ENCODE measurements at regions not wholly inside any gene's neighbourhood (a gene's known extent, or its start where the extent isn't known, plus 50 kb on each side); places are given as distances from the start of the nearest gene placed in this dataset.
"Not testable (repeated sequence)": the region's sequence is repeated elsewhere in the genome, so short reads cannot be mapped to it uniquely, and the experiment has no call there.

DNA sequence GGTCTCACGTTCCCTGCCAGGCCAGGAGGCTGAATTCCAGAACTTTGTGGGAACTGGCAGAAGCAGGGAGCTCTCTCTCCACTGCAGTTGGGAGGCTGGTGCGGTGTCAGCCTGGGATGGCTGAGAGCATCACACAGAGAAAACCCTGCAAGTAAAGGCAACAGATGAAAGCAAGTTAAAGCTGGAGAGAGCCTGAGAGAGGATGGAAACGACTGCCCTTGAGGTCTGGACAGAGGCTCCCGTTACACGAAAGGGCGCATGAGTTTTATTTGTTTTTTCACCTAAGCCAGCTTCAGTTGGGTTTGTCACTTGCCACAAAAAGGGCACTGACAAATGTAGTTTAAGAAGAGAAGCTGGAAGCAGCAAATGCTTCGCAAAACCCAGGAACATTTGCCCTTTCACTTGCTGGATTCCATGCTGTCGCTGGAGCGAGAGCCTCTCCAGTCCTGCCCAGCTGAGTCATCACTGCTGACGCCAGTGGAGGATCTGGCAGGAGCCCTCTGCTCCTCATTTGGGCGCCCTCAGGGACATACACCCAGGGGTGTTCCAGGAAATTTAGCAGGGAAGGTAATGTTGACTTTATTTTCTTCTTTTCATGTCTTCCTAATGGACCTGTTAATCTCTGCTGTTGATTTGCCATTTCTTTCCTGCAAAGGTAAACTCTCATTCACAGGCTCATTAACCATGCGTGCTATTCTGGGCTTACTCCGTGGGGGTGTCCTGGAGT, 308.8 kb upstream of the SFSWAP start:
- not testable (repeated sequence) for DNase-seq

DNA sequence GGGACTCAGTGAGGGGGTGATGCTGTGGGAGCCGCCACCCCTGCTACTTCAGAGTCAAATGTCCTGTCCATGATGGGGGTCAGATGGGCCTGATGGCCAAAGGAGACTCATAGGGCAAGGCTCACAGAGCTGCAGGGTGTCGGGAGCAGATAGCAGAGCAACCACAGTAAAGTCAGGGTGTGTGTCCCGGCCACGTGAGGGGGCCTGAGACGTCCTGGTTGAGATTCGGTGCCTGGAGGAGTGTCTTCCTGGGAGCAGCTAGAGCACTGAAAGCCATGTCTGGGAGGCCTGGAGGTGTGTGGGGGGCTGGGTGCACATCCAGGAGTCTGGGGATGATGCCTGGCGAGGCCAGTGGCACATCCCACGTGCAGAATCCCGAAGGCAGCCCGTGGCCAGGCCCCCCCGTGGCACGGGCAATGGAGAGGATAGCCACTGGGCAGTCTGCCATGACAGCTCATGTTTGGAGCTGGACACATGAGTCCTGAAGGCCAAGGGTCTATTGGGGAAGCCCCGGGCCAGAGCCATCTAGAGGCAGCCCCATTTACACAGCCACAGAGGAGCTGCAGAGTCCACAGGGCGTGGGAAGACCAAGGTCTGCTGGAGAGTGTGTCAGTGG, 308.0 kb upstream of the SFSWAP start:
- no peak for DNase-seq

DNA sequence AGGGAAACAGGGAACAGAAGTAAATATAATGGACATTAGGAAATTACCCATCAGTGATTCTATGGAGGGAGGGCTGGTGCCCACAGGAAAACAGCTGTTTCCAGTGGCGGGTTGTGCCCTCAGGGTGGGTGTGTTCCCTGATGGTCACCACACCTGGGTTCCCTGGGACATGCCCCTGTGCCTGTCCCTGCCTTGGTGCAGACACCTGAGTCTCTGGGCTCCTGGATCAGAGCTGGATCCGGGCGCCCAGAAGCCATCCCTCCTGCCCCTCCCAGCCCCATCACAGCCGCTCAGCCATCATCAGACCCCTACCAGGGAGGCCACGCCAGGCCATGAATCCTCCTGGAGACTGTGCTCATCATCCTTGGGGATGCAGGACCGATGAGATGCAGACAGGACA, 307.2 kb upstream of the SFSWAP start:
- DNase-seq, result no peak

DNA sequence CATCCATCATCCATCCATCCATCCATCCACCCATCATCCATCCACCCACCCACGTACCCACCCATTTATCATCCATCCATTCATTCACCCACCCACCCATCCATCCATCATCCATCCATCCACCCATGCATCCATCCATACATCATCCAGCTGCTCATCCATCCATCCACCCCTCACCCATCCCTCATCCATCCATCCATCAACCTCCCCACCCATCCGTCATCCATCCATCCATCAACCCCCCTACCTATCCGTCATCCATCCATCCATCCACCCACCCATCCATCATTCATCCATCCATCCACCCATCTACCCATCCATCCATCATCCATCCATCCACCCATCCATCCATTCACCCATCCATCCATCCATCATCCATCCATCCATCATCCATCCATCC, 306.2 kb upstream of the SFSWAP start:
- DNase-seq, result no peak

DNA sequence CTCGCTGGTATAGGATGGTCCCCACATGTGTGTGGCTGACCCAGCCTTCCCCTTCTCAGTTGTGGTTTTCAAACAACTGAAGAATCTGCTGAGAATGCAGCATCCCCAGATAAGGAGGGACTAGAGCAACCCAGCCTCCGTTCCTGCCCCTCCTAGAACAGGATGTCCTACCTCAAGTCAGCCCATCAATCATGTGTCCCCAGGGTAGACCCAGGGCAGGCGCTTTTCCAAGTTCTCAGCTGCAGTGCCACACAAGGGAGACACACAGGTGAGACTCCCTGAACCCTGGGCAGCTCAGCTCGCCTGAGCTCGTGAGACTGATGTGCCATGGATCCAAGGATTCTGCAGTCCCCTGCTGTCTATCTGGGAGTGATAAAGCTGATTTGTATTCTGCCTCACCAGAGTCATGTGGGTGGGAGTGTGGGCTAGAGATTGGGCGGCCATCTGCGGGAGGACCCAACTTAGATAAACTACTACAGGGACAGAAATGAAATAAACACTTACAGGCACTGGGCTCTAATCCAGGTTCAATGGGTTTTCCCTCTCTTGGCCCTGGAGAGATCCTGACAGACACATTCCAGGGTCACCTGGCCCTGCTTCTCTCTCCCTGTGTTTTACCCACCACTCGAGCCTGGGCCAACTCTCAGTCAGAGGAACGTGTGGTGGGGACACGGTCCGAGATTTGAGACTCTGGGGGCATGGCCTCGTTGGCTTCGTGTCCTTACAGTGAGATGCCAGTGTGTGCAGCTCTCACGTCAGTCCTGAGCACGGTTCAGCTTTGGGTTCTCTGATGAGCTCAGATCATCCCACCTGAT, 303.5 kb upstream of the SFSWAP start:
- no peak for DNase-seq

DNA sequence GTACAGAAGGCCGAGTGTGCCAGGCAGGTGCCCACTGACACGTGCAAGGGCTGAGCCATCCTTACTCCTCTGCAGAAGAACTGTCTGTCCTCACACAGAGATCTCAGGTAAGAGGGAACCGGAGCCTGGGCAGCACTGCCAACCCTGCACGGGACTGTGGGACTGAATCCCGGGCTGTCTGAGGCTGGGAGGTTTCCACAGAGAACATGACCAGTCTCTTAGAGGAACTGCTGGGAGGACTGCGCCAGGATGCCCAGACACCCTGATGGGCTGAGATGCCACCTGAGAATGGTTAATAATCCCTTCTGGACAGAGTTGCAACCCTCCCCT, 302.9 kb upstream of the SFSWAP start:
- no peak for DNase-seq

DNA sequence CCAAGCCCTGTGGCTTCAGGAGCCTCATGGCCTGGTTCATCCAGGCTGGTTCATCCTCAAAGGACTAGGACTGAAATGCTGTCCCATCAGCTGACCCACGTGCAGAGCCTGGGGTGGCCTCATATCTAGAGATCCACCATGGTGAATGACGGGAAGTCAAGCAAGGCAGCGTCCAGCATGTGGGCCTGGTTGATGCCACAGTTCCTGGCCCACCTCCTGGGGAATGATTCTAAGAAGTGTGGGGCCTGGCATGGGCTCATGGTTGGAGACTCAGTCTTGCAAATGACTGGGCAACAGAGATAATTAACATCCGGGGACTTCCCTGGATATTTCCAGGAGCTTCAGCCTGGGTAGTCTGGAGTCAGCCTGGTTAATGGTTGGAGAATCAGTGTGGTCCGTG, 302.4 kb upstream of the SFSWAP start:
- DNase-seq, result no peak

DNA sequence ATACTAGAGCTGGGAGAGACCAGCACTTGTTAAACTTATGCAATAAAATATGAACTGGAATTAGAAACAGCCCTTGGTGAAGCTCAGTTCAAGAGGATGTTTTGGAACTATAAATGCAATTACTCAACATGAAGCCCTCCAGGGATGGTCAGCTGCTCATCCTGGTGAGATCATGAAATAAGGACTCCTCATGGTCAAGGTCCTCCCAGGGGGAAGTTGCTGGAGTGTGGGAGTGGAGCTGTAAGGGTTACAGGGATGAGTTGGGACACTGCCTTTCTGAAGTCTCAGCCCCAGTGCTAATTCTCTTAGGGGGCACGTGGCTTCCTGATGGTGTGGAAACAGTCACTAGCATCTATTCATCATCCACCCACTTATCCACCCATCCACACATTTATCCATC, 301.7 kb upstream of the SFSWAP start:
- no peak for DNase-seq

DNA sequence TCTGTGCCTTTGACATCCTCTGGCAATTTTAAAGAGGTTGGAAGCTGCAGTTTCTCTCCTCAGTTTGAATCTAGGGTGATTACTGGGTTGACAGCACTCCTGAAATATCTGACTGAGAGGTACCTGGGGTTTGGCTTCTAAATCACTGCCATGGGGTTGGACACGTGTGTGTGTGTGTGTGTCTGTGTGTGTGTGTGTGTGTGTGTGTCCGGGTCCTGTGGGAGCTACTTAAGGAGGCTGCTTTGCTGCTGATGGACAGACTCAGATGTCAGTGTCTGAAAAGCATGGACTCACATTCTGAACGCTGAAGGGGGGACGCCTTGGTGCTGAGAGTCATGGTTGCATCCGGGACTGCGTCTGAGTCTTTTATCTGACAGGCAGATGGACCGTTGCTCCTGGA, 299.1 kb upstream of the SFSWAP start:
- not testable (repeated sequence) for DNase-seq

DNA sequence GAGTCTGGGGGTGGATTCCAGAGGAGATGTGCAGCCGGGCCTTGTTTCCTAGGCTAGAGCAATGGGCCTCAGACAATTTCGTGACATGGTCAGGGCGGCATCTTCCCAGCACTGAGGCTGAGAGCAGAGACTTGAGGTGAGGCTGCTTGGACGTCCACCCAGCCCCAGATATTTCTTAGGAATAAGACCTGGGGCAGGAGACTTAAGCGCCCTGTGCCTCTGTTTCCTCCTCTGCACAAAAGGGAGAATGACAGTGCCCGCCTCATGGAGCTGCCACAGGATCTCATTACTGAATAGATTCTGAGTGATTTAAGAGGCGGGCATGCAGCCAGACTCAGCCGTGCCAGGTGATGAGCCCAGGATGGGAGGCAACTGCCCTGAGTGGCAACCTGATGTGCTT, 297.9 kb upstream of the SFSWAP start:
- no peak for DNase-seq

DNA sequence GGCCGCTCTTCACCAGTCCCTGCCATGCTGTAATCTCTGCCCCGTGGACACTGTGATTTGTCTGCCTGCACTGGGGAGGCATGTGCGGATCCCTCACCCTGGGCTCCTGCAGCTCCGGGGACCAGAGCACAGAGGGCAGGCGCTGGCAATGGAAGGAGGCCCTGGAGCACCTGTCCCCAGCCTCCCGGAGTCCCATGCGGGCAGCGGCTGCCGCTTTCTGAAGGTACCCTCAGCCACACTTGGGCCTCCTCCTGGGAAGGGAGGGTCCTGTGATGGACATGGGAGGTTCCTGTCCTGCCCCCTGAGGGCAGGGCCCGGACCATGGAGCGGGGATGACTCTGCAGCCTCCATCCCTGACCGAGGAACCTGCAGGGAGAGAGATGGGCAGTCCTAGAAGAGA, 297.4 kb upstream of the SFSWAP start:
- no peak for DNase-seq

DNA sequence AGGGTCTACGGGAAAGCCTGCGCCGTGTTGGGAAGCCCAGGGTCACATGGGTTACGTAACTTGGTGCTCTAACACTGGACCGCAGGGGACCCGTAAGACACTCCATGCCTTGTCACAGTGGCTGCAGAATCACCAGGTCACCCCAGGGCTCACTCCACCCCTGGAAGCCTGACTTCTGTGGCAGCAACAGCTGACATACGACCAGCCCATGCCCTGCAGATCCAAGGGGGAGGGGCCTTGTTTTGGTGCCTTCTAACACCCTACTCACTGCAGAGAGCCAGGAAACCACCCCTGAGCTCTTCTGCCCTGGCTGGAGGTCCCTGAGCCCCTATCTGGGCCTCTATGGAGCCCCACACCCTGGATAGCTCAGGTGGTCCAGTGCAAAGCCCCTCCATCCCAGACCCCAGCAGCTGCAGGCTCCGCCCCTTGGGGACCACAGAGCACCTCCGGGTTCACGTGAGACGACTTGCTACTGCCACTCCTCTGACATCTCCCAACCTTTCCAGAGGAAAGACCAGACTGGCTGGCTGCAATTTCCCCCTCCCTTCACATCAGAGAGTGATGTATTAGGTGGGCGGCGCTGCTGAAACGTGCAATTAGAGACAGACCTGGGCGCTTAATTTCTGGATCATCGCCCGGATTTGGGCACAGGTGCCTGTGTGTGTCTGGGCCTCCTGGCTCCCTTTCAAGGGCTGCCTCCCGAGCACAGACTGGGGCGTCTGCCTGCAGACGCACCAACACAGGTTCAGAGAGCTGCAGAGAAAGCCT, 296.6 kb upstream of the SFSWAP start:
- not testable (repeated sequence) for DNase-seq

DNA sequence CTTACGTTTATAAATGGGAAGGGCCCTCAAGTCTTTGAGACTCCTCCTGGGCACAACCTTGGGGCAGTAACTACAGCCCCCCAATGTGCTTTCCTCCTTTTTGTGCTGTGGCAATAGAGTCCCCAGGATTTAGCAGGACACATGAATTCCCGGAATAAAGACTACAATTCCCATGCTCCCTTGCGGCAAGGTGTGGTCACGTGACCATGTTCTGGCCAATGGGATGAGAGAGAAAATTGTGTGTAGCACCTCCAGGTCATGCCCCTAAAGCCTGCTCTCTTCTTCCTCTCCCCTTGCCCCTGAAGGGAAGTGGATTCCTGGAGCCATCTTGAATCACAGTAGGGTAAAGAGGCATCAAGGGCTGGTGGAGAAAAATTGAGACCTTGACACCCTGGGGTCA, 295.1 kb upstream of the SFSWAP start:
- DNase-seq, result no peak

DNA sequence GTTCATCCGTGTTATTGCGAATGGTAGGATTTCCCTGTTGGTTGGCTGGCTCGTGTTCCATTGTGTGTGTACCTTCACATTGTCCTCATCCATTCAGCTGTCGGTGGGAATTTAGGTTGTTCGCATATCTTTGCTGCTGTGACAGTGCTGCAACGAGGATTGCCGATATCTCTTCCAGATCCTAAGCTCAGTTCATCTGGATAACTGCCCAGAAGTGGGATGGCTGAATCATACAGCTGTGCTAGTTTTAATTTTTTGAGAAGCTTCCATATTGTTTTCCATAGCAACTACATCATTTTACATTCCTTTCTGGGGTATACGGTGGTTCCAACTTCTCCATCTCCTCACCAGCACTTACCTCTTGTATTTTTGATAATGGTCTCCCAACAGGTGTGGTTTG, 292.8 kb upstream of the SFSWAP start:
- DNase-seq, result no peak

DNA sequence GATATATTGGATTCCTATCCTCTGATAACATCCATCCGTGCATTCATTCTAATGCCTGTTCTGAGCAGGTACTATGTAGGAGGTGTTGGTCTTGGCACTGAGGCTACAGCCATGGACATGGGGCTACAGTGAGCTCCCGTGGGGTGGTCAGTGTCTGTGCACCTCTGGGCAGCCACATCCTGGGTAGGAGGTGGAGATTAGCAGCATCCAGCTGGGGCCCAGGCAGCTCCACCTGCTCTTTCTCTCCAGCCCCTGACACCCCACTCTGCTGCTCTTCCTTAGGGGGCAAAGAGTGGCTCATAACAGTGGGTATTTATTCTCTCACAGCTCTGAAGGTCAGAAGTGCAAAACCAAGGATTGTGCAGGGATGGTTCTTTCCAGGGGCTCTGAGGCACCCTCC, 292.0 kb upstream of the SFSWAP start:
- DNase-seq, result no peak

DNA sequence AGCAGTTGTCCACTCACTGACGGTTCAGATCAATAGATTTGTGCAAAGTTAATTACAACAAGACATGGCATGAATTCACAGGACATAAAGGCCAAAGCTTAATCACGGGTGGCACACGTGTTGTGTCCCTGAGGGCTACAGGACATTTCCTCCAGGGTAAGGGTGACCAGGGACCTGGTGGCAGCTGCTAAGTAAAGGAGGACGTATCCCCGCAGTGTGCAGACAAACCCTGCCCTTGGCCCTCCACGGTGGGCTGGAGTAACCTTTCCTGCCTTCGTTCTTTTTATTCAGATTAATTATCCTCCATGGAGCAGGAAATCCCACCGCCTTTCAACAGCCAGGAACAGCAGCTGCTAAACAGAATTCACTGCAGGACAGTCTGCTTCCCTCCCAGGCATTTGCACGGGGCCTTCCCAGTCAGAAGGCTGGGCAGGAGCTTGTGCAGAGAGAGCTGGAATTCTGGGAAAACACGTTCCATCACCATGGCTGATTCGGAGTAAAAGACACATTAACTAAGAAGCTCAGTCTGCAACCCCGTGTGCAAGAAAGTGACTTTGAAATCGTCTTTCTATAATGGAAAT, 289.9 kb upstream of the SFSWAP start:
- DNase-seq, result no peak

DNA sequence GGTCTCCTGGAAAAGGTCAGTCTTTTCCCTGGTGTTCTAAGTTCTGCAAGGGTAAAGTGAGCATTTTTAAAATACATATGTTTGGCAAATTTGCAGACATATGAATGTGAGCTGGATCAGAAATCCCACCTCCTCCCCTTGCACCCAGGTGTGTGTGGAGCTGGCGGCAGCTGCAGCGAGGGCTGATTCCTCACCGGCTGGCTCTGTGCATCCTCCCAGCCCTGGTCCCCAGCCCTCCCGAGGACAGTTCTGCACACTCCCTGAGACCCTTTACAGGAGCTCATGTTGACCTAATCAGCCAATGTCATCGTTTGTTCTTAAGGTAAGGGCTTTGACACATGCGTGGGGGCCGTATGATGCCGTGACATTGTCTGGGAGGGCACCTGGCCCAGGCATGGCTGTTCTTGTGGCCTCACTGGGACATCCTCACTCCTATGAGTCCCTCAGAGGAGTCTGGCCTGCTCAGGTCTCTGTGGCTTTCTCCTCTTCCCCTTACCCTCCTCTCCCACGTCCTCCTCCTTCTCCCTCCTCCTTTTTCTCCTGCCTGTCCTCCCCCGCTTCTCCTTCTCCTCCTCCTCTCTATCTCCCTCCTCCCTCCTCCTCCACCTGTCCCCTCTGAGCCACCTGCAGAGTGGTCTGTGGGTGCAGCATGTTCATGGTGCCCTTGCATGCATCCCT, 289.2 kb upstream of the SFSWAP start:
- DNase-seq, result no peak

DNA sequence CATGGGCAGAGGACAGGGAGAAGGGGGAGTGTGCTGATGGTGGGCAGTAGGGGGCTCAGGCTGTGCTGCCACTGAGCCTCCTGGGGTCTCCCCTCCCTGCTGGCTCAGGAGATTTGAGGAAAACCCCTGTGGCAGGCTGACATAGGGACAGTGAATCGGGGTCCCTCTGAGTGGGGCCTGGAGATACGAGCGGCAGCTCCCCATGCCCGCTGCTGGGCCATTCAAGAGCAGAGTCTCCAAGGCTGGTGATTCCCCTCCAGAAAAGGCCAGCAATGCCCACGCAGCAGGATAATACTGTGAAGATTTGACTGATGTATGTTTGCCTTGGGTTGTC, 288.7 kb upstream of the SFSWAP start:
- no peak for DNase-seq

DNA sequence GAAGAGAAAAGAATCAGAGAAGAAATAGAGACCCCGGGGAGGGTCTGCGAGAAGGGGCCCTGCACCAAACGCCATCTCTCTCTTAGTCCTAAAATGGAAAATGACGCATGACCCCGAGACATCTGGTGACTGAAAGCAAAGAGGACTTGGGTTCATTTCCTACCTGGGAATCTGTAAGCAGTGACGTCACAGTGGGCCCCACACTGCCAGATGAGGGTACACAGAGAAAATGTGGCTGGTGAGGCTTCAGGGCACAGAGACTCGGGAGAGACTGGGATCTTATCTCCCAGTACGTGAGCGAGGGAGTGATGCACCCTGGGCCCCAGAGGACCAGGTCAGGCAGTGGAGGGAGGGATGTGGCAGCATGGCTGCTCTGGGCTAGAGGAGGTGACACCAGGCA, 288.1 kb upstream of the SFSWAP start:
- DNase-seq, result no peak

DNA sequence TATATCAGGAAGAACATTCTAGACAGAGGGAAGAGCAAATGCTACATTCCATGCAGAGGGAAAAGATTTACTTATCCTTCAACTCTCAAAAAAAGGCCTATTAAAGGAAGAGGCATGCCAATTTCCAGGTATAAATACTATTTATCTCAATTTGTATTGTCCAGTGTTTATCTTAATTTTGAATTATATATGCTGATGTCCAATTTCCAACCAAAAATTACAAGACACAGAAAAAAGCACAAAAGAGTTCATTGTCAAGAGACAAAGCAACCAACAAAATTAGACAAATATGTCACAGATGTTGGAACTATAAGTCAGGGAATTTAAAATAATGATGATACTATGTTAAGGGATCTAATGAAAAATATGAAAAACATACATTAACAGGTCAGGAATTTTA, 286.6 kb upstream of the SFSWAP start:
- no peak for DNase-seq

DNA sequence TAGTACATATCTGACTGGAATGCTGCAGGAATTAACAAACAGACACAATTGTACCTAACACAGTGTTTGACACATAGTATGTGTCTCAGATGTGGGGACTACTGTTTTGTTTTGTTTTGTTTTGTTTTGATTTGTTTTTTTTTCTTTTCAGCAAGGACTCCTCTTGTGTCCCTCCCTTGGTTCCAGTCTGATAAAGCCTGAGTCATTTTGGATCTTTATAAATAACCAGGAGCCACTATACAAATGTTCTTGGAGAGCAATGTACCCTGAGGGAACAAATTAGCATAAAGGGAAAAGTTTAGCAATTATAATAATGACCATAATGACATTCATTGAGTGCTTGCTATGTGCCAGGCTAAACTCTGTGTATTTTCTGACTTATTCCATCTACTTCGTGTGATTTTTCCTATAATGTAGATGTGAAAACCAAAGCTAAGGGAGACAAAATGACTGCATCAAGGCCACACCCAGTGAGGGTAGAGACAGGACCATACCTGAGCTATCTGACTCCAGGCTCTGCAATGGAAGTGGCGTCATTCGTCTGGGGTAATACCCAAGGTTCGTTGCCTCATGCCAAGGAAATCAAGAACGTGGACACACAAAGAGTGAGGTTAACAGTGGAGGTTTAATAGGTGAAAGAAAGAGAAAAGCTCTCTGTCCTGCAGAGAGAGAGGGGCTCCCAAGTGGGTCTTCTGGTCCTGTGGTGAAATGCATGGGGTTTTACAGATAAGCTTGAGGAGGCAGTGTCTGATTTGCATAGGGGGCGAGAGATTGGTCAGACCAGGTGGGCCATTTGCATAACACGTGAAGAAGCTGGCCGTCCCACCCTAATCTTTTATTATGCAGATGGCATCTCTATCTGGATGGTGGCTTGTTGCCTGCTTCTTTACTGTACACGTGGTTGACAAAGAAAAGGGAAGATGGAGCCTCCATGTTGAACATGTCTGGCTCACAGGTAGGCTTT, 285.5 kb upstream of the SFSWAP start:
- no peak for DNase-seq

All from stimulated activated CD8-positive, alpha-beta memory T cell treated with anti-CD3 and anti-CD28 coated beads, Interleukin-4, amount 100 ng/mL, for 48 hours (primary cell).